Activated CD8-positive, alpha-beta memory T cell treated with anti-CD3 and anti-CD28 coated beads for 24 hours (primary cell): ENCODE measurements at regions not wholly inside any gene's neighbourhood (a gene's known extent, or its start where the extent isn't known, plus 50 kb on each side); places are given as distances from the start of the nearest gene placed in this dataset.
"Not testable (repeated sequence)": the region's sequence is repeated elsewhere in the genome, so short reads cannot be mapped to it uniquely, and the experiment has no call there.

Experiments
- DNase-seq: peaks from one replicate; pipeline ENCODE4 v3.0.0-alpha.2; 2020

- no peak for DNase-seq
These were observed 56.1 kb downstream of the GPR85 start for GRCh38 chr7:113030489-113030888.

- no peak for DNase-seq
These were observed 59.7 kb downstream of the GPR85 start for GRCh38 chr7:113026941-113027340.

GRCh38 chr7:113017144-113017857 is 69.3 kb downstream of the GPR85 start:
- DNase-seq: not testable (repeated sequence)

GRCh38 chr7:113015034-113015645 is 71.5 kb downstream of the GPR85 start:
- no peak for DNase-seq

- no peak for DNase-seq
These were observed 72.7 kb downstream of the GPR85 start for GRCh38 chr7:113013761-113014449.

GRCh38 chr7:113012862-113013261 is 73.8 kb downstream of the GPR85 start:
- not testable (repeated sequence) for DNase-seq

- no peak for DNase-seq
These were observed 76.2 kb downstream of the GPR85 start for GRCh38 chr7:113010377-113010776.

GRCh38 chr7:113008755-113009154 is 77.9 kb downstream of the GPR85 start:
- no peak for DNase-seq

GRCh38 chr7:113004726-113005454 is 81.7 kb downstream of the GPR85 start:
- DNase-seq: no peak

- no peak for DNase-seq
These were observed 86.2 kb downstream of the GPR85 start for GRCh38 chr7:113000316-113001020.

GRCh38 chr7:112997831-112998230 is 88.8 kb downstream of the GPR85 start:
- no peak for DNase-seq

- DNase-seq: no peak
These were observed 90.2 kb downstream of the GPR85 start for GRCh38 chr7:112996331-112996871.

- no peak for DNase-seq
These were observed 91.4 kb downstream of the GPR85 start for GRCh38 chr7:112995059-112995824.

GRCh38 chr7:112994656-112995055 is 92.0 kb downstream of the GPR85 start:
- DNase-seq: no peak

- DNase-seq: no peak
These were observed 96.0 kb downstream of the GPR85 start for GRCh38 chr7:112990624-112991023.

- no peak for DNase-seq
These were observed 97.1 kb downstream of the GPR85 start for GRCh38 chr7:112989531-112989930.

GRCh38 chr7:112987171-112987570 is 99.5 kb downstream of the GPR85 start:
- no peak for DNase-seq

- no peak for DNase-seq
These were observed 100.2 kb downstream of the GPR85 start for GRCh38 chr7:112986256-112987031.

GRCh38 chr7:112985377-112985987 is 101.1 kb downstream of the GPR85 start:
- DNase-seq: no peak

GRCh38 chr7:112982441-112983063 is 104.1 kb downstream of the GPR85 start:
- no peak for DNase-seq
